GM19324 (cell line): ENCODE measurements at regions not wholly inside any gene's neighbourhood (a gene's known extent, or its start where the extent isn't known, plus 50 kb on each side); places are given as distances from the start of the nearest gene placed in this dataset.
"Not testable (repeated sequence)": the region's sequence is repeated elsewhere in the genome, so short reads cannot be mapped to it uniquely, and the experiment has no call there.

Source experiments
- ATAC-seq: cut with Tn5 transposase; IDR thresholded peaks from one replicate; pipeline ENCODE4 v1.9.1; 2021; ENCODE audit warnings: mild to moderate bottlenecking, moderate library complexity; ENCODE audit not compliant: unreplicated experiment, low FRiP score

DNA sequence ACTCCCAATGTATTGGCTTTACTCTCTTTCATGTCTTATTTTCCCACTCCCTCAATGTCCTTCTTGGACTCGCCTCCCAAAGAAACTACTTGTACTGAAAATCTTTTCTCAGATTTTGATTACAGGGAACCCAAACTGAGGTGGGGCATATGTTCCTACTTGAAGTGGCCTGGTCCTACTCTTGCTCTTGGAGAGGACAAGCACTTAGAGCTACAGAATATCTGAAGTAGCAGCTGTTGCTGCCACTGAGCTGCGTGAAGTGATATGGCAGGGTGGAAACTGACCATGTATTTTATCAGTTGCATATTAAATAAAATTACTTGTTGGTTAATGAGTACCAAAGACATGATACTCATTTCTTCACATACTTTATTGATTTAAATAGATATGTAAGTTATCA lies 129.5 kb downstream of the TSEN15 start:
- no peak for ATAC-seq

DNA sequence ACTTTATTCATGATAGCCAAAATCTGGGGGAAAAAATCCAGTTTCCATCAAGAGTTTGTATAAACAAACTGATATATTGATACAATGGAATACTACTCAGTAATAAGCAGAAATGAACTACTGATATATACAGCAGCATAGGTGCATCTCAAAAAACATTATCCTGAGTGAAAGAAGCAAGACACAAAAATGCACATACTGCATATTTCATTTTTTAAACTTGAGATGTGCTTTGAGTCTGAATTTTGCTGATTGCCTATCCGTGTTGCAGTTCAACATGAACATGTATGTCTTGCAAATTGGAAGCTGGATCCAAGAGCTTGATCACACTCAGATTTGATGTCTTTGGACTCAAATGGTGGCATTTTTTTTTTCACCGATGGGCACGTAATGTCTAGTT lies 132.4 kb downstream of the TSEN15 start:
- no peak for ATAC-seq

DNA sequence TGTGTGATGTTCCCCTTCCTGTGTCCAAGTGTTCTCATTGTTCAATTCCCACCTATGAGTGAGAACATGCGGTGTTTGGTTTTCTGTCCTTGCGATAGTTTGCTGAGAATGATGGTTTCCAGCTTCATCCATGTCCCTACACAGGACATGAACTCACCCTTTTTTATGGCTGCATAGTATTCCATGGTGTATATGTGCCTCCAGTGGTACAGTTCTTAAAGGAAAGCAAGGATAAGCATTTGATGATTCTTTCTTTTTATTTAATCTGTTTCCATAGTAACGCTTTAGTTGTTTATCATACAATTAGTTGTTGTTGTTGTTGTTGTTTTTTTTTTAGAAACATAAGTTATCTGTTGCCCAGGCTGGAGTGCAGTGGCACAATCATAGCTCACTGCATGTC lies 133.1 kb downstream of the TSEN15 start:
- not testable (repeated sequence) for ATAC-seq

- ATAC-seq, result no peak
Measured at GRCh38 chr1:184185347-184185746, 133.8 kb downstream of the TSEN15 start.

DNA sequence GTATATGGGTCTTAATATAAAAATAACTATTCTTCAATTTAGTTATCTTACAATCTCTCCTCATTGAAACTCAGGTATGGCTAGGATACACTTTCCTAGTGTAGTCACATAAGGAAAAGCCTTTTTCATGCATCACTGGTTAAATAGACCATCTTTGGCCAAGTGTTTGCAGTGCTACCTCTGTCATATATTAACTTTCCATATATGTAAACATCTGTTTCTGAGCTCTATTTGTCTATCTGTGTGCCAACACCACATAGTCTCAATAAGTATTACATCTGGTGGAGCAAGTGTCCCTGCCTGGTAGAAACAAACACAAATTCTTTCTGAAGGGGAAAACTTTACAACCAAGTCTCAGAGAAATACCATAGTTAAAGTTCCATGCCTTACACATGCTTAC lies 134.6 kb downstream of the TSEN15 start:
- no peak for ATAC-seq

DNA sequence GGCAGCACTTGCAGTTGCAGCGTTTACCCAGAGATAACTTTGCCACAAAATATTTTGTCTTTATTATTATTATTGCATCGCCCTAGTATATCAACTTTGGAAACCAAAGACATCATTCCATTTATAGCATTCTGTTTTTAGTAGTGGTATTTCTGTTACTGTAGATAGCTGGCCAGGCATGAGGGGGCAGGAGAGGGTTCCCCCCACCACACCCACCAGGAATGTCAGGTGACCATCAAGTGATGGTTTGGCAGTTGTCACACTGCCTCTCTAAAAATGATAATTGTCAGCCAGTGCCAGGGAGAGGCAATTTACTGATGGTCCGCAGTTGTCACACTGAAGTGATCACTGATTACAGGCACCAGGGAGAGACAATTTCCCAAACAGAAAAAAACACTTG lies 135.6 kb downstream of the TSEN15 start:
- no peak for ATAC-seq

DNA sequence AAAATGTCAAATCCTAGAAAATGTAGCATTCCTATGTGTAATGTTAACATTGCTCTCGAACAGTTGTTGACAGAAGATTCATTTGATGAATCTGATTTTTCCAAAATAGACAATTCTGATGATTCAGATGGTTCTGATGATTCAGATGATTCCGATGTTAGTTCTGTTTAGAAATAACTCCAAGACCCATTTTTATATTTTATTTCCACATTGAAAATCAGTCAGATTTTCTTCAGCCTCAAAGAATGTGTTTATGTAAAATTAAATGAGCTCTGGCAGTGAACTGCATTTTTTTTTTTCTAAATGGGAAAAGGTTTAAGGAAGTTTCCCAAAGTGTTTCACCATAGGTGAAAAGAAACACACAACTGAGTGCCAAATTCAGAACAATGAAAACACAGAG lies 136.5 kb downstream of the TSEN15 start:
- no peak for ATAC-seq

DNA sequence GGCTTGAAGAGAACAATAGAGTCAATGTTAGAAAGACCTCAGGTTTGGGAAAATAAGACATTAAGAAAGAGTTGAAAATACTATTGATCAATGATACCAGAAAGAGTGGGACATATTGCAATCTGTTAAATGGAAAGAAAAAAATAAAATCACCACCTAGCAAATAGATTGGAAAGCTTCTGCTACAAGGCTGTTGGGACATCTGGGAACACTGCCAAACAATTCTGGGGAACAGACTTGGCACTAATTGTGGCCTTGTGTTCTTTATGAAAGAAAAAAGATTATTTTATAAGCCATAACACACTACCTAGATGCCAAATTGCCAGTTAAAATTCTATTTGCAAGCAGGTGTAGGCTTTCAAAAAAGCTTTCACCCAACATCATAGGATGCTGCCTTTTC lies 137.8 kb downstream of the TSEN15 start:
- ATAC-seq, result no peak

- no peak for ATAC-seq
Measured at GRCh38 chr1:184190616-184191015, 139.1 kb downstream of the TSEN15 start.

DNA sequence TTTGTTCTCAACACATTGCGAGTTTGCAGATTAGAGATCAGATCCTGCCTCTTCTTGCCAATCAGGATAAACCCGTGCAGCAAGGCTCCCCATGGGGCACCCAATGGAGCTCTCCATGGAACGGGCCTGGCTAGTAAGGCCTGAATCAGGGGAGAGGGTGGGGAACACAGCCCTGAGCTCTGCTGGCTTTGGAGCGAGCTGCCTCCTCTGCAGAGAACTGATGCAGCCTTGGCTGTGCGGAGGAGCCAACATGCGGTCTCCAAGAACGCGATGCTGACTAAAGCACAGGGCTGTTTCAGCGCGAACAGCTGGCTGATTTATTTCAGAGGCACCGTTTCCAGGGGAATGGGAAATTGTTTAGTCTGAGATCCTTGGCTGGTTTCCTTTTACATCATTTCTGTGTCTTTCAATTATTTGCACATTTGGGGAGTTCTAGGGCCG lies 139.7 kb downstream of the TSEN15 start:
- ATAC-seq, result no peak

DNA sequence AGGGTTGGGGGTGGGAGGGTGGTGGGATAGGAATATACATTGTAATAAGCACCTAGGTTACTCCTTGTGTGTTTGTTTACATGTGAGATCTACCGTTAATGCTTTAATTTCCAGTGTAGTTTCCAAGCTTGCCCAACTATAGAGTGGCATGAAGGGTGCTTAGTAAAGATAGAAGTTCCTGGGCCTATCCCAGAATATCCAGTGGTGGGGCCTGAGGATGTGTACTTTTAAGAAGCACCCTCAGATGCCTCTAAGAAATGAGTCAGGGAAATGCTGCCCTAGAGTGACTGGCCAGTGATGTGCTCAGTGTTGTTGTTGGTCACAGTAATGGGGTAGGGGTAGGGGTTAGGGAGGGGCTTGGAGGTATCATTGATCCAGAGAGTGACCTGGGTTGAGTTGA lies 141.3 kb downstream of the TSEN15 start:
- no peak for ATAC-seq

- ATAC-seq, result no peak
Measured at GRCh38 chr1:184193451-184193850, 141.9 kb downstream of the TSEN15 start.

DNA sequence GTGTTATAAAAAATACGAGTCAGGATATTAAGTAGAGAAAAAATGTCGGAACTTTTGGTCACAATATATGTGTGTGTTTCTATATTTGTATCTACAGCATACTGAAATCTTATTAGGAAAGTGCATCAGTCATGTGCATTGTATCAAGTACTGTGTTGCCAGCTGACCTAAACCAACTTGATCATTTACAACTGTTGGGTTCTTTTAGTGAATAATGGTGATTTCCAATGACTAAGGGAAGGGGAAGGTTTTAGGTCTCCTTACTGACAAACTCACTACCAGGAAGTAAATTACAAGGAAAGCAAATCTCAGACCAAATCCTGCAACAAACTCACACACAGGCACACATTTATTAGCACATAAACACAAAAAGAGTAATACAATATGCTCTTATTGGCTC lies 142.7 kb downstream of the TSEN15 start:
- ATAC-seq, result no peak

DNA sequence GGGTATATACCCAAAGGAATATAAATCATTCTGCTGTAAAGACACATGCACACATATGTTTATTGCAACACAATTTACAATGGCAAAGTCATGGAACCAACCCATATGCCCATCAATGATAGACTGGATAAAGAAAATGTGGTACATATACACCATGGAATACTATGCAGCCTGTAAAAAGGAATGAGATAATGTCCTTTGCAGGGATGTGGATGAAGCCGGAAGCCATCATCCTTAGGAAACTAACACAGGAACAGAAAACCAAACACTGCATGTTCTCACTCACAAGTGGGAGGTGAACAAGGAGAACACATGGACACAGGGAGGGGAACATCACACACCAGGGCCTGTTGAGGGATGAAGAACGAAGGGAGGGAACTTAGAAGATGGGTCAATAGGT lies 144.2 kb downstream of the TSEN15 start:
- not testable (repeated sequence) for ATAC-seq

- no peak for ATAC-seq
Measured at GRCh38 chr1:184197831-184198230, 146.3 kb downstream of the TSEN15 start.

DNA sequence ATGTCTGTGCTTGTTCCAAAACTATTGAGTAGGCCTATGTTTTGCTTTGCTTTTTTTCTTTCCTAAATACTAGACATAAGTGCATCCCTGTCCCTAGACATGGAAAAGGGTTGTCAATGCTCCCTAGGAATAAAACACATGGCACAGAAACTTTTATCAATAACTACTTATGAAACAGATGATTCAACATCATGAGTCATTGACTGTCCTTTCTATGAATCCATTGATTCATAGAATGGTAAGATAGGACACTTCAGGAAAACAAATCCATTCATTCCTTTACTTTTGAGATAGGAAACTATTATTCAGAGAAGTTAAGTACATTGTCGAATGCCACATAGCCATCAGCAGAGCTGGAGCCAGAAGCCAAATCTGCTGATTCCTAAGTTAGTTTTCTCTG lies 147.5 kb downstream of the TSEN15 start:
- ATAC-seq, result no peak

DNA sequence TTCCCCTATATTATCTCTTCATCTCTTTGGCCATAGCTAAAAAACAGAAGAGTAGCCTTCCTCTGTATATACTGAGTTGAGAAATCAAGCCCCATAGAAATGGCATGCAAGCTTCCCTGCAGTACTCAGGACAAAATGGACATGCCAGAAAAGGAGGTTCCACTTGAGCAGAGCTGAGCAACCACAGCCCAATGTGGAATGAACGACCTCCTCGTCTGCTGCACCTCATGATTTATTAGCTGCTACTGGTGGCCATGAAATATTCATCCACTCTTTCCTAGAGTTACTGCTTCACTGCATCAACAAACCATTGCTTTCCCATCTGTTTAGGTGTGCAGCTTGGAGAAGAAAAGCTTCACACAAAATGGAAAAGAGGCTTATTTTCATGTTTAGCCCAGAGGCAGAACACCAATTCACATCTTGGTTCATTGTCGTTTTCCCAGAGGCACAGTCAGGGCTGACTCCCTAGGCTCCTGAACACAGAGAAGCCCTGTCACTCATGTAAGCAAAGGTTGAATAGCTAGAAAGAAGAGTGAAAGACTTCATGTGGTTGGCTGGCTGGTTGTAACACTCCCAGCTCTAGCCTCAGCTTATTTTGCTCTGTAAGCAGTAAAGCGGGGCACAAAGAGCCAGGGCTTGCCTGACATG lies 148.0 kb downstream of the TSEN15 start:
- ATAC-seq, result no peak

GRCh38 chr1:184208622-184209021 lies 157.1 kb downstream of the TSEN15 start:
- ATAC-seq, result no peak

DNA sequence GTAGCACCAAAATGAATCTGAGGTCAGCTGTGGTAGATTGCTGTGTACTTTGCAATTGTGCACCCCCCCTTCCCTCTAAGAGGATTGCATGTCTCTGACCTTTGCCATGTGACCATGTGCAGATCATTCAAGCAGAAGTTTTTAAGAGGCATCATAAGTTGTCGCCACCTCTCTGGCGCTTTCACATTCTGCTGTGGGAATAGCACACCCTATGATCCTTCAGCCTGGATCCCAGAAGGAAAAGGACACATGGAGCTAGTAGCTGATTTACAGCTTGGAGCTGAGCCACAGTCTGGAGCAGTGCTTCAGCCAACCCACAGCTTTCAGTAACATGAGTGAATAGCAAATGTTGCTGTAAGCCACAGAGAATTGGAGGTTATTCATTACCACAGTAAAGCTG lies 158.5 kb downstream of the TSEN15 start:
- no peak for ATAC-seq

- no peak for ATAC-seq
Measured at GRCh38 chr1:184210862-184211261, 159.3 kb downstream of the TSEN15 start.

GRCh38 chr1:184212649-184213314 lies 161.3 kb downstream of the TSEN15 start:
- ATAC-seq, result no peak

- ATAC-seq, result no peak
Measured at GRCh38 chr1:184214128-184214527, 162.6 kb downstream of the TSEN15 start.
